ENCODE measurements at regions not wholly inside any gene's neighbourhood (a gene's known extent, or its start where the extent isn't known, plus 50 kb on each side); places are given as distances from the start of the nearest gene placed in this dataset.

DNA sequence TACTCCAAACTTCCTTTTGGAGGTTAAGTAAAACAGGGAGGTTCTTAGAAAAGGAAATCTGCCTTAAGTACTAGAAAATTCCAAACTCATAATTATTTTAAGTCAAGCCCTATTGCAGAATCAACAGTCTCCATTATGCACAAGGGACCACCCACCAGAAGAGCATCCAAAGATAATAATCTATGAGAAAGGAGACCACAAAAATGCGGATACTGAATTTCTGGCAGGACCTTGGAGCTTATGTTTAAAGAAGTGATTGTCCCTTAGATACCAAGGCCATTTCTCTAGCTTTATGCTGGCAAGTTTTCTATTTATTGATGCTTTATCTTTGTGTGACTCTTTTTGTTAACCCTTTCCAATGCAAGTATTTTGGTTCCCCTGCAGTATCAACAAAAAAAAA is 404.0 kb upstream of the MMADHC start:
- TF ChIP-seq, protein P1, sequence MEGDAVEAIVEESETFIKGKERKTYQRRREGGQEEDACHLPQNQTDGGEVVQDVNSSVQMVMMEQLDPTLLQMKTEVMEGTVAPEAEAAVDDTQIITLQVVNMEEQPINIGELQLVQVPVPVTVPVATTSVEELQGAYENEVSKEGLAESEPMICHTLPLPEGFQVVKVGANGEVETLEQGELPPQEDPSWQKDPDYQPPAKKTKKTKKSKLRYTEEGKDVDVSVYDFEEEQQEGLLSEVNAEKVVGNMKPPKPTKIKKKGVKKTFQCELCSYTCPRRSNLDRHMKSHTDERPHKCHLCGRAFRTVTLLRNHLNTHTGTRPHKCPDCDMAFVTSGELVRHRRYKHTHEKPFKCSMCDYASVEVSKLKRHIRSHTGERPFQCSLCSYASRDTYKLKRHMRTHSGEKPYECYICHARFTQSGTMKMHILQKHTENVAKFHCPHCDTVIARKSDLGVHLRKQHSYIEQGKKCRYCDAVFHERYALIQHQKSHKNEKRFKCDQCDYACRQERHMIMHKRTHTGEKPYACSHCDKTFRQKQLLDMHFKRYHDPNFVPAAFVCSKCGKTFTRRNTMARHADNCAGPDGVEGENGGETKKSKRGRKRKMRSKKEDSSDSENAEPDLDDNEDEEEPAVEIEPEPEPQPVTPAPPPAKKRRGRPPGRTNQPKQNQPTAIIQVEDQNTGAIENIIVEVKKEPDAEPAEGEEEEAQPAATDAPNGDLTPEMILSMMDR (IDR thresholded peaks at IDR 0.05): no peak
- no peak for TF ChIP-seq POLR2A (IDR thresholded peaks at IDR 0.05)
